ENCODE measurements at regions not wholly inside any gene's neighbourhood (a gene's known extent, or its start where the extent isn't known, plus 50 kb on each side); places are given as distances from the start of the nearest gene placed in this dataset.

DNA sequence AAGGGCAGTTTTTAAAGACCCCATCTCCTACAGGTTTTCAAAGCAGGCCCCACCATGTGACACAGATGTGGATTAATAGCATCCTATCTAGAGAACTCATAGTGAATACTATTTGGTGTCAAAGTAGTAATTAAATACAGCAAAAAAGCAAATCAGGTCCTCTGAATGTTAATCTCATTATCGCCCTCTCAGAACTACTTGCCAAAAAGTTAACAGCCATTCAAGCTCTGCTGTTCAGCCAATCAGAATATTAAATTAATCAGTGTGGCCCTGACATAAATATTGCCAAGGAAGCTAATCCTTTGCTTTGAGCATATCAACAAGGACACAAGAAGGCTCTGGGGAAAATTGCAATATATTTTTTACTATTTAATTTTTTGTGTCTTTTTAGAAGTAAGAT lies 428.9 kb upstream of the SOX11 start:
- no peaks in the 10 kb centered on the region for H3K9me3 ChIP-seq (ENCODE audit: control insufficient read depth in 2 of 2, low read length in 2 of 2)
- no peak overlapping the region for H3K9ac ChIP-seq (ENCODE audit: low read depth in 1 of 2, low read length in 2 of 2)
- no peaks in the 10 kb centered on the region for H3K27me3 ChIP-seq (ENCODE audit: control insufficient read depth in 2 of 2, insufficient read depth in 2 of 2, low read length in 2 of 2)
- H3K36me3 ChIP-seq (ENCODE audit: control insufficient read depth in 2 of 2, insufficient read depth in 2 of 2, low read length in 2 of 2): no peaks in the 10 kb centered on the region
- H3K4me1 ChIP-seq (ENCODE audit: control insufficient read depth in 2 of 2, insufficient read depth in 2 of 2, low read length in 2 of 2): no peaks in the 10 kb centered on the region
- H3K4me3 ChIP-seq (ENCODE audit: low read length in 2 of 2): no peak overlapping the region
- H3K27ac ChIP-seq (ENCODE audit: low read depth in 2 of 2, low read length in 2 of 2): no peak overlapping the region

DNA sequence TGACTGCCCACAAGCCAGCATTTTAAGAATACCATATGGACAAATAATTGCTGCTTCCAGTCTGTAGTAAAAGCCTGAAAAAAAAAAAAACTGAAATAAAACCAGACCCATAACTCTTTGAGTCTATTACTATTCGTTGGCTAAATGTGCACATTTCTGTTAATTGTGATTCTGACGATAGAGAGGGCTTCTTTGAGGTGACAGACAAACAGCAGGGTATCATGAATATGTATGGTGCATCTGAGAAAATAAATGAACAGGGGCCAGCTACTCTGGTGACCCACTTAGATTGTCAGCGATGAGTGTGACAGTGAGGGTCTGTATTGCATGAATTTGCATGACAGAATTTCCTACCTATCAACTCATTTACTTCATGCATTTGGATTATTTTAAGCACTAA lies 427.8 kb upstream of the SOX11 start:
- Histone ChIP-seq H3K27me3 (ENCODE audit: control insufficient read depth in 2 of 2, insufficient read depth in 2 of 2, low read length in 2 of 2) (no peaks in the 10 kb centered on the region), H3K4me1 (ENCODE audit: control insufficient read depth in 2 of 2, insufficient read depth in 2 of 2, low read length in 2 of 2) (no peaks in the 10 kb centered on the region), H3K36me3 (ENCODE audit: control insufficient read depth in 2 of 2, insufficient read depth in 2 of 2, low read length in 2 of 2) (no peaks in the 10 kb centered on the region), H3K9me3 (ENCODE audit: control insufficient read depth in 2 of 2, low read length in 2 of 2) (no peaks in the 10 kb centered on the region), H3K4me3 (ENCODE audit: low read length in 2 of 2) (no peak overlapping the region), H3K9ac (ENCODE audit: low read depth in 1 of 2, low read length in 2 of 2) (no peak overlapping the region), H3K27ac (ENCODE audit: low read depth in 2 of 2, low read length in 2 of 2) (no peak overlapping the region)

DNA sequence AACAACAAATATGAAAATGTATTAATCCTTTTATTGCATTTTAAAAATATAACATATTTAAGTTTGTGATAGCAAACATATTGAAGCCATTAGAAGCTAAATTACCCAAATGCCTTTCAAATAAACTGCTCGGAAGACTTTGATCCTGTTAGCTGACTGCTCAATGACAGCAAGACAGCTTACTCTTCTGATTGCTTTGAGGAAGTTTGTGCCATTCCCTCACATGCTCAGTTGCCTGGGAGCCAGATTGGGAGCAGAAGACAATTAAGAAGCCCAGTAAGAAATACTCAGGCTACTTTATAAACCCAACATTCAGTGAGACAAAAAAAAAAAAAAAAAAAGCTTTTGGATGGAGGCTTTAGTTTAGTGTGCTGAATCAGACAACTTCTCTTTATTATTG lies 407.1 kb upstream of the SOX11 start:
- Histone ChIP-seq H3K9me3 (ENCODE audit: control insufficient read depth in 2 of 2, low read length in 2 of 2) (no peaks in the 10 kb centered on the region), H3K4me3 (ENCODE audit: low read length in 2 of 2) (no peak overlapping the region), H3K27me3 (ENCODE audit: control insufficient read depth in 2 of 2, insufficient read depth in 2 of 2, low read length in 2 of 2) (no peaks in the 10 kb centered on the region), H3K36me3 (ENCODE audit: control insufficient read depth in 2 of 2, insufficient read depth in 2 of 2, low read length in 2 of 2) (no peaks in the 10 kb centered on the region), H3K4me1 (ENCODE audit: control insufficient read depth in 2 of 2, insufficient read depth in 2 of 2, low read length in 2 of 2) (no peaks in the 10 kb centered on the region), H3K9ac (ENCODE audit: low read depth in 1 of 2, low read length in 2 of 2) (no peak overlapping the region), H3K27ac (ENCODE audit: low read depth in 2 of 2, low read length in 2 of 2) (no peak overlapping the region)

DNA sequence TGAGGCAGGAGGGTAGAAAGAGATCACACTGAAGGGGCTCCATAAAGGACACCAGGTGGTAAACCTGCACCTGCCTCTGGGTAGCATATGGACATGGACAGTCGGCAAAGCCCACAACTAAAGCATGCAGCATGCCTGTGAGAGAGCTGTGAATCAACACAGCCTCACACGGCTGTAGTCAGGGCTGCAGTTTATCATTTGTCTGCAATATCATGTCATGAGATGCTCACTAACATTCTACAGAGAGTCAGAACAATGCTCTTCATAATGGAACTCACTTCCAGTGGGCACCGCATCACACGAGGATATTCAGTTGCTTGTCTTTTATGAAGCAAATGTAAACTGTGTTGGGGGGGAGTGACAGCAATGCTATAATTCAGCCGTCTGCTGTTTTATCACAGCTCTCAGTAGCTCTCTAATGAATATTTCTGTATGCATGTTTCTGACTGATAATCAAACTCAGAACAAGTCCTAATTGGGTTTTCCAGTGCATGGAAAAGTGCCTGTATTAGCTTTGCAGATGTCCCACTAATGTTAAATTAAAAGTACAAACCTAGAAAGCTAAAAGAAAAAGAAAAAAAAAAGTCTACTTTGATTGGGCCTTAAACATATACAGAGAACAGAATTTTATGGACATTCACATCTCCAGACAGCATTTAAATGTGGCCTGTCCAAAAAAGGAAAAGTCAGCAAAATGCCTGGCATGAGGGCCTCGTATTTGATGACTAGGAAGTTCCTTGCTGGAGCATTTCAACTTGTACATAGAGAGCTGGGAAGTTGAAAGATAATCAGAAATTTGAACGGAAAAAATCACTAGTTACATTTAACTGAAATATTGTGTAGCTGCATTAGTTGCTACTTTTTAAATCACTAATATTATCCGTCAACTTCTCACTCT lies 406.1 kb upstream of the SOX11 start:
- Histone ChIP-seq H3K4me3 (ENCODE audit: low read length in 2 of 2) (no peak overlapping the region), H3K27ac (ENCODE audit: low read depth in 2 of 2, low read length in 2 of 2) (no peak overlapping the region), H3K27me3 (ENCODE audit: control insufficient read depth in 2 of 2, insufficient read depth in 2 of 2, low read length in 2 of 2) (no peaks in the 10 kb centered on the region), H3K9ac (ENCODE audit: low read depth in 1 of 2, low read length in 2 of 2) (no peak overlapping the region), H3K36me3 (ENCODE audit: control insufficient read depth in 2 of 2, insufficient read depth in 2 of 2, low read length in 2 of 2) (no peaks in the 10 kb centered on the region), H3K4me1 (ENCODE audit: control insufficient read depth in 2 of 2, insufficient read depth in 2 of 2, low read length in 2 of 2) (no peaks in the 10 kb centered on the region), H3K9me3 (ENCODE audit: control insufficient read depth in 2 of 2, low read length in 2 of 2) (no peaks in the 10 kb centered on the region)

DNA sequence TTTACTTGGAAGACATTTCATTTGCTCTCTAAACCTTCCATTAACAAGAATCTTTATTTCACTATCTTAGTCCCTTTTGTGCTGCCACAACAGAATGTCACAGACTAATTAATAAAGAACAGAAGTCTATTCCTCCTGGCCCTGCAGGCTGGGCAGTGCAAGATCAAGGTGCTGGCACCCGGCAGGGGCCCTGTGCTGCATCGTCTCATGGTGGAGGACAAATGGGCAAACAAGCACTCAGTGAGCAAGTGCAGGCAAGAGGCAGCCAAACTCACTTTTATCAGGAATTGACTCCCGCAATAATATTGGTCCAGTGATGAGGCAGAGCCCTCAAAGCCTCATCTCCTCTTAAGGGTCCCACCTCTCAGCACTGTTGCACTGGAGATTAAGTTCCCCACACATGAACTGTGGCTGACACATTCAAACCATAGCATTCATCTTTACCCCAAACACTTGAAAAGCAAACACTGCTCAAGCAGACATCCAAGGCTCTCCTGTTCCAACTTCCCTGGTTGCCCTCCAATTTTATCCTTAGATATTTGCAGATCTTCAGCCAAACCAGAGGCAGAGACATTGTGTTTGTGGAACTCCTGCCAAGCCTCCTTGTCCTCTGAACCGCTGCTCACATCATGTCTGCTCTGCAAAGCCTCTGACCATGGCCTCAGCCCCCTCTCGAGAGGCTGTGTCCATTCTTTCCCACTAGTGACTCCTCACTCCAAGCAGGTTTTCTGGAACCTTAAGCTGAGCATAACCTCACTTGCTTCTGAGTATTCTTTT lies 404.4 kb upstream of the SOX11 start:
- Histone ChIP-seq H3K4me3 (ENCODE audit: low read length in 2 of 2) (no peak overlapping the region), H3K27ac (ENCODE audit: low read depth in 2 of 2, low read length in 2 of 2) (no peak overlapping the region), H3K9me3 (ENCODE audit: control insufficient read depth in 2 of 2, low read length in 2 of 2) (no peaks in the 10 kb centered on the region), H3K36me3 (ENCODE audit: control insufficient read depth in 2 of 2, insufficient read depth in 2 of 2, low read length in 2 of 2) (no peaks in the 10 kb centered on the region), H3K4me1 (ENCODE audit: control insufficient read depth in 2 of 2, insufficient read depth in 2 of 2, low read length in 2 of 2) (no peaks in the 10 kb centered on the region), H3K9ac (ENCODE audit: low read depth in 1 of 2, low read length in 2 of 2) (no peak overlapping the region), H3K27me3 (ENCODE audit: control insufficient read depth in 2 of 2, insufficient read depth in 2 of 2, low read length in 2 of 2) (no peaks in the 10 kb centered on the region)

DNA sequence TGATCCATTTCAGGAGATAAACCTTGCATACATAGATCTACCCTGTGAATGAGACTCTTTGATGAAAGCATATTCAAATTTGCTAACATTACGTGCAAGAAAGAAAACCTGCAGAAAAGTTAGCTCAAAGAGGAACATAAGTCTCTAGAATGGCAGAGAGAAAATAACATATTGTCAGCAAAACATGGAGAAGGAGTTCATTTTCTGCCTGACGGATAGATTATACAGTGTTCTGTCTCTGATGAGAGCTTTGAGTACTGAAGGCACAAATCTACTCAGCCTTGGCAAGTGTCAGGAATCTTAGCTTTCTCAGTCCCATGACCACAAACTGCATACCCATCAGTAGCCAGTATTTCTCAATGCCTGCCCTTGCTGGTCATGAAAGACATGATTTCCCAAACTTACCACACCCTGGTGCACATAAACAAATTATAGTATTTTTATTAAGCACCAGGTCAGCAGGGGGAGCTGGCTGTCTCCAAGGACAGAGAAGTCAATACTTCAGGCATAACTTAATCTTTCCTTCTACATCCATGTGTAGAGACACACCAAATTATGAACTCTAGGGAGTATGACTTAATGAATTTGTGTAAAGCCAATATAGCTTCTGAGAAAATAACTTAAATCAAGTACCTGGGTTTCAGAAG lies 401.2 kb upstream of the SOX11 start:
- Histone ChIP-seq H3K27ac (ENCODE audit: low read depth in 2 of 2, low read length in 2 of 2) (no peak overlapping the region), H3K27me3 (ENCODE audit: control insufficient read depth in 2 of 2, insufficient read depth in 2 of 2, low read length in 2 of 2) (no peaks in the 10 kb centered on the region)

DNA sequence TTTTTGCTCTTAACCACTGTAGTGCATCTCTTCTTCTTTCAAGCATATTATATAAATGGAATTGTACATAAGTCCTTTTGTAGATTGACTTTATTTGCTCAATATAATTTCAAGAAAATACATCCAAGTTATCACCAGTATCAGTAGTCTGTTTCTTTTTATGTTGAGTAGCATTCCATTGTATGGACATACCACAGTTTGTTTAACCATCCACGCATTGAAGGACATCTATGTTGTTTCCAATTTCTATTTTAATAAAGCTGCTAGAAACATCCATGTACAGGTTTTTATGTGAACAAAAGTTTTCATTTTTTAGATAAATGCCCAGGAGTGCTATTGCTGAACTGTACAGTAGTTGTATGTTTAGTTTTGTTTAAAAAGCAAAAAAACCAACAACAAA lies 387.5 kb upstream of the SOX11 start:
- Histone ChIP-seq H3K36me3 (ENCODE audit: control insufficient read depth in 2 of 2, insufficient read depth in 2 of 2, low read length in 2 of 2) (no peaks in the 10 kb centered on the region), H3K4me1 (ENCODE audit: control insufficient read depth in 2 of 2, insufficient read depth in 2 of 2, low read length in 2 of 2) (no peaks in the 10 kb centered on the region), H3K27me3 (ENCODE audit: control insufficient read depth in 2 of 2, insufficient read depth in 2 of 2, low read length in 2 of 2) (no peaks in the 10 kb centered on the region), H3K4me3 (ENCODE audit: low read length in 2 of 2) (no peak overlapping the region), H3K27ac (ENCODE audit: low read depth in 2 of 2, low read length in 2 of 2) (no peak overlapping the region), H3K9ac (ENCODE audit: low read depth in 1 of 2, low read length in 2 of 2) (no peak overlapping the region), H3K9me3 (ENCODE audit: control insufficient read depth in 2 of 2, low read length in 2 of 2) (peaks cover 0 to 5% of the 10 kb centered on the region in 2 donors)

More for the DNA sequence above, 401.2 kb upstream of the SOX11 start:
- no peaks in the 10 kb centered on the region for H3K9me3 ChIP-seq (ENCODE audit: control insufficient read depth in 2 of 2, low read length in 2 of 2)
- H3K9ac ChIP-seq (ENCODE audit: low read depth in 1 of 2, low read length in 2 of 2): no peak overlapping the region
- H3K36me3 ChIP-seq (ENCODE audit: control insufficient read depth in 2 of 2, insufficient read depth in 2 of 2, low read length in 2 of 2): no peaks in the 10 kb centered on the region
- H3K4me3 ChIP-seq (ENCODE audit: low read length in 2 of 2): no peak overlapping the region
- no peaks in the 10 kb centered on the region for H3K4me1 ChIP-seq (ENCODE audit: control insufficient read depth in 2 of 2, insufficient read depth in 2 of 2, low read length in 2 of 2)

DNA sequence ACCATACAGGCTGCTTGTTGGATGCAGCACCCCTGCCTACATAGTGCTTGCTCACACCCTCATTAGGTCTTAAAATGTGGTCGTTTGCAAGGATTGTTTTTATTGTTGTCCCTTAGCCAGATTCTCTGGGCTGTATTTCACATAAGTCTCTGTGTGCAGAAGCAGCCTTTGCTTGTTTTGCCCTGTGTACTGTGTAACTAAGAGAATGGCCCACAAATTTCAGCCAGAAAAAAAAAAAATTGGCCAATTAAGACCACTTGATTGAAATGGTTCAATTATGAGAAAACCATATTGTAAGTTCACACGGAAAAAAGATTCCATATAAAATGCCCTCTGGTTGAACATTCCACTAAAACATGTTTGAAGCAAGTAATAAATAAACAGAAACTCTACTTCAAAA lies 377.1 kb upstream of the SOX11 start:
- Histone ChIP-seq H3K9me3 (ENCODE audit: control insufficient read depth in 2 of 2, low read length in 2 of 2) (peaks cover 0 to 3% of the 10 kb centered on the region in 2 donors), H3K36me3 (ENCODE audit: control insufficient read depth in 2 of 2, insufficient read depth in 2 of 2, low read length in 2 of 2) (no peaks in the 10 kb centered on the region), H3K4me1 (ENCODE audit: control insufficient read depth in 2 of 2, insufficient read depth in 2 of 2, low read length in 2 of 2) (no peaks in the 10 kb centered on the region), H3K4me3 (ENCODE audit: low read length in 2 of 2) (no peak overlapping the region), H3K9ac (ENCODE audit: low read depth in 1 of 2, low read length in 2 of 2) (no peak overlapping the region), H3K27ac (ENCODE audit: low read depth in 2 of 2, low read length in 2 of 2) (no peak overlapping the region), H3K27me3 (ENCODE audit: control insufficient read depth in 2 of 2, insufficient read depth in 2 of 2, low read length in 2 of 2) (no peaks in the 10 kb centered on the region)

DNA sequence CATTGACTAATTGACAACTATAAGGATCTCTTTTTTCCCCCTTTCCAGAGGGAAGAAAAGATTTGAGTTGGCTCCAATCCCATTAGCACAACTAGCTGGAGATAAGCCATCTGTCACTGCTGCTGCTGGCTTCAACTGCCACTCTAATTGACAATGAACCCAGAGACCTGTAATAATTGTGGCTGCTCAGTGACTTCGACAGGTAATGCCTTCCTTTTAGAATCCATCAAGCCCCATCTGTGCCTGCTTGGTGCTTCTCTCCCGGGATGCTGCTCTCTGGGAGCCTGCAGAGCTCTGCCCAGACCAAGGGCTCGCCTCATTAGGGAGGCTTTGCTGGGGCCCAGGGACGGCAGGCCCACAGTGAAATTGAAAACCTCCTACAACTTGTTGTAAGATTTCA lies 376.7 kb upstream of the SOX11 start:
- Histone ChIP-seq H3K4me1 (ENCODE audit: control insufficient read depth in 2 of 2, insufficient read depth in 2 of 2, low read length in 2 of 2) (no peaks in the 10 kb centered on the region), H3K9me3 (ENCODE audit: control insufficient read depth in 2 of 2, low read length in 2 of 2) (peaks cover 0 to 3% of the 10 kb centered on the region in 2 donors), H3K27ac (ENCODE audit: low read depth in 2 of 2, low read length in 2 of 2) (no peak overlapping the region), H3K9ac (ENCODE audit: low read depth in 1 of 2, low read length in 2 of 2) (no peak overlapping the region), H3K27me3 (ENCODE audit: control insufficient read depth in 2 of 2, insufficient read depth in 2 of 2, low read length in 2 of 2) (no peaks in the 10 kb centered on the region), H3K36me3 (ENCODE audit: control insufficient read depth in 2 of 2, insufficient read depth in 2 of 2, low read length in 2 of 2) (no peaks in the 10 kb centered on the region), H3K4me3 (ENCODE audit: low read length in 2 of 2) (no peak overlapping the region)

DNA sequence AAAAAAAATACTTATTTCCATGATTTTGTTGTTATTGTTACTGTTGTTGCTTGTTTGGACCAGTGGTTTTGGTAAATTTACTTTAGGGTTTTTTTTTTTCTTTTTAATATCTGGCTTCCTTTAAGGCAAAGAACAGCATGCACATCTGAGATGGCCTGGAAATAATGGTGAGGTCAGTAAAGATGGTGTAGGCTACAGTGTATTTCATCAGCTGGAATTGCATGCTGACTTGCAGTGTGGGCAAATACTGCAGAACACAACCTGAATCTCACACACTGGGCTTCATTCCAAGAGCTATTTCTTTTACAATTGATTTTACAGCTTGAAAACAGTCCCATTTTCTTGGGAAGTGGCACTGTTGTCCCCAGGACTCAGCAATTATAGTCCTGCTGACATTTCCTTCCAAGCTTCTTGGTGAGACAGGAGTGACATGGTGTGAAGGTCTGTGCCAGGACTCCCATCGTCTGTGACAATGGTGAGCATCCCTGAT lies 376.1 kb upstream of the SOX11 start:
- Histone ChIP-seq H3K27ac (ENCODE audit: low read depth in 2 of 2, low read length in 2 of 2) (no peak overlapping the region), H3K36me3 (ENCODE audit: control insufficient read depth in 2 of 2, insufficient read depth in 2 of 2, low read length in 2 of 2) (no peaks in the 10 kb centered on the region), H3K4me3 (ENCODE audit: low read length in 2 of 2) (no peak overlapping the region), H3K9me3 (ENCODE audit: control insufficient read depth in 2 of 2, low read length in 2 of 2) (peaks cover 0 to 3% of the 10 kb centered on the region in 2 donors), H3K9ac (ENCODE audit: low read depth in 1 of 2, low read length in 2 of 2) (no peak overlapping the region), H3K4me1 (ENCODE audit: control insufficient read depth in 2 of 2, insufficient read depth in 2 of 2, low read length in 2 of 2) (no peaks in the 10 kb centered on the region), H3K27me3 (ENCODE audit: control insufficient read depth in 2 of 2, insufficient read depth in 2 of 2, low read length in 2 of 2) (no peaks in the 10 kb centered on the region)
